ENCODE measurements at regions not wholly inside any gene's neighbourhood (a gene's known extent, or its start where the extent isn't known, plus 50 kb on each side); places are given as distances from the start of the nearest gene placed in this dataset.
A peak's percentile ranks its signal among the peaks of the same experiment; 100 is the strongest.

- TF ChIP-seq SP1 (IDR thresholded peaks at IDR 0.05) (no peak), FOXA2 (IDR thresholded peaks at IDR 0.05) (no peak), JUND (IDR thresholded peaks at IDR 0.05) (no peak), HNF4A (conservative IDR thresholded peaks at IDR 0.05) (no peak), NR2F2 (IDR thresholded peaks at IDR 0.05) (no peak)
- Histone ChIP-seq H3K9me3 (ENCODE audit: control insufficient read depth in 4 of 4, low read length in 3 of 4) (no peaks in the 10 kb centered on the region), H3K4me3 (ENCODE audit: low read depth in 1 of 3, low read length in 3 of 3) (no peak overlapping the region), H3K9ac (ENCODE audit: low read depth in 1 of 2, low read length in 2 of 2) (no peak overlapping the region), H3K4me1 (ENCODE audit: control insufficient read depth in 4 of 4, insufficient read depth in 4 of 4, low read length in 3 of 4) (no peaks in the 10 kb centered on the region), H3K27me3 (ENCODE audit: control insufficient read depth in 4 of 4, insufficient read depth in 4 of 4, low read length in 3 of 4) (no peaks in the 10 kb centered on the region), H3K27ac (ENCODE audit: low read depth in 1 of 2, low read length in 2 of 2) (no peak overlapping the region), H3K36me3 (ENCODE audit: control insufficient read depth in 4 of 4, insufficient read depth in 3 of 4, low read depth in 1 of 4, low read length in 3 of 4) (no peaks in the 10 kb centered on the region)
- no peak for DNase-seq (ENCODE audit: low spot score)
- 94% methylated on average over 4 of the region's 4 CpGs for WGBS
Measured at GRCh38 chr10:8214587-8214986, 160.1 kb downstream of the GATA3 start.

- Histone ChIP-seq H3K4me1 (ENCODE audit: control insufficient read depth in 4 of 4, insufficient read depth in 4 of 4, low read length in 3 of 4) (peaks cover 0 to 5% (median 0%) of the 10 kb centered on the region in 4 donors), H3K36me3 (ENCODE audit: control insufficient read depth in 4 of 4, insufficient read depth in 3 of 4, low read depth in 1 of 4, low read length in 3 of 4) (no peaks in the 10 kb centered on the region), H3K27ac (ENCODE audit: low read depth in 1 of 2, low read length in 2 of 2) (no peak overlapping the region), H3K27me3 (ENCODE audit: control insufficient read depth in 4 of 4, insufficient read depth in 4 of 4, low read length in 3 of 4) (no peaks in the 10 kb centered on the region), H3K9ac (ENCODE audit: low read depth in 1 of 2, low read length in 2 of 2) (no peak overlapping the region), H3K4me3 (ENCODE audit: low read depth in 1 of 3, low read length in 3 of 3) (no peak overlapping the region), H3K9me3 (ENCODE audit: control insufficient read depth in 4 of 4, low read length in 3 of 4) (no peaks in the 10 kb centered on the region)
- TF ChIP-seq GABPA (IDR thresholded peaks at IDR 0.05 in 1 of 2, conservative IDR thresholded peaks at IDR 0.05 in 1 of 2) = no peak
- no peak for DNase-seq (ENCODE audit: low spot score)
Measured at GRCh38 chr10:8216893-8217292, 162.4 kb downstream of the GATA3 start.

GRCh38 chr10:8221451-8221850 lies 167.0 kb downstream of the GATA3 start:
- H3K27me3 ChIP-seq (ENCODE audit: control insufficient read depth in 4 of 4, insufficient read depth in 4 of 4, low read length in 3 of 4) = peaks cover 0 to 2% (median 0%) of the 10 kb centered on the region in 4 donors
- H3K4me1 ChIP-seq (ENCODE audit: control insufficient read depth in 4 of 4, insufficient read depth in 4 of 4, low read length in 3 of 4) = peaks cover 0 to 7% (median 0%) of the 10 kb centered on the region in 4 donors
- WGBS = 33% methylated on average over 6 of the region's 6 CpGs
- no peaks in the 10 kb centered on the region for H3K9me3 ChIP-seq (ENCODE audit: control insufficient read depth in 4 of 4, low read length in 3 of 4)
- TF ChIP-seq CTCF (IDR thresholded peaks at IDR 0.05; ENCODE audit: low read depth, low read length, missing input control) (no peak), ATF3 (IDR thresholded peaks at IDR 0.05) (no peak), HNF4G (IDR thresholded peaks at IDR 0.05) (no peak), JUND (IDR thresholded peaks at IDR 0.05) (no peak), HNF4A (conservative IDR thresholded peaks at IDR 0.05) (peak in 1 of 2 donors; percentile 65), FOXA1 (IDR thresholded peaks at IDR 0.05) (no peak), RXRA (IDR thresholded peaks at IDR 0.05) (peak in 1 of 2 donors; percentile 47), NR2F2 (IDR thresholded peaks at IDR 0.05) (peak; percentile 65), SP1 (IDR thresholded peaks at IDR 0.05) (peak; percentile 49), FOXA2 (IDR thresholded peaks at IDR 0.05) (no peak), YY1 (IDR thresholded peaks at IDR 0.05) (no peak), EGR1 (IDR thresholded peaks at IDR 0.05; ENCODE audit: low read depth in 2 of 2) (no peak), RAD21 (IDR thresholded peaks at IDR 0.05) (peak in 1 of 2 donors; percentile 16)
- TF ChIP-seq, protein P1, sequence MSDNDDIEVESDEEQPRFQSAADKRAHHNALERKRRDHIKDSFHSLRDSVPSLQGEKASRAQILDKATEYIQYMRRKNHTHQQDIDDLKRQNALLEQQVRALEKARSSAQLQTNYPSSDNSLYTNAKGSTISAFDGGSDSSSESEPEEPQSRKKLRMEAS (IDR thresholded peaks at IDR 0.05) = no peak
- TF ChIP-seq, protein P2, sequence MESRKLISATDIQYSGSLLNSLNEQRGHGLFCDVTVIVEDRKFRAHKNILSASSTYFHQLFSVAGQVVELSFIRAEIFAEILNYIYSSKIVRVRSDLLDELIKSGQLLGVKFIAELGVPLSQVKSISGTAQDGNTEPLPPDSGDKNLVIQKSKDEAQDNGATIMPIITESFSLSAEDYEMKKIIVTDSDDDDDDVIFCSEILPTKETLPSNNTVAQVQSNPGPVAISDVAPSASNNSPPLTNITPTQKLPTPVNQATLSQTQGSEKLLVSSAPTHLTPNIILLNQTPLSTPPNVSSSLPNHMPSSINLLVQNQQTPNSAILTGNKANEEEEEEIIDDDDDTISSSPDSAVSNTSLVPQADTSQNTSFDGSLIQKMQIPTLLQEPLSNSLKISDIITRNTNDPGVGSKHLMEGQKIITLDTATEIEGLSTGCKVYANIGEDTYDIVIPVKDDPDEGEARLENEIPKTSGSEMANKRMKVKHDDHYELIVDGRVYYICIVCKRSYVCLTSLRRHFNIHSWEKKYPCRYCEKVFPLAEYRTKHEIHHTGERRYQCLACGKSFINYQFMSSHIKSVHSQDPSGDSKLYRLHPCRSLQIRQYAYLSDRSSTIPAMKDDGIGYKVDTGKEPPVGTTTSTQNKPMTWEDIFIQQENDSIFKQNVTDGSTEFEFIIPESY (IDR thresholded peaks at IDR 0.05) = no peak
- TF ChIP-seq, protein P3, sequence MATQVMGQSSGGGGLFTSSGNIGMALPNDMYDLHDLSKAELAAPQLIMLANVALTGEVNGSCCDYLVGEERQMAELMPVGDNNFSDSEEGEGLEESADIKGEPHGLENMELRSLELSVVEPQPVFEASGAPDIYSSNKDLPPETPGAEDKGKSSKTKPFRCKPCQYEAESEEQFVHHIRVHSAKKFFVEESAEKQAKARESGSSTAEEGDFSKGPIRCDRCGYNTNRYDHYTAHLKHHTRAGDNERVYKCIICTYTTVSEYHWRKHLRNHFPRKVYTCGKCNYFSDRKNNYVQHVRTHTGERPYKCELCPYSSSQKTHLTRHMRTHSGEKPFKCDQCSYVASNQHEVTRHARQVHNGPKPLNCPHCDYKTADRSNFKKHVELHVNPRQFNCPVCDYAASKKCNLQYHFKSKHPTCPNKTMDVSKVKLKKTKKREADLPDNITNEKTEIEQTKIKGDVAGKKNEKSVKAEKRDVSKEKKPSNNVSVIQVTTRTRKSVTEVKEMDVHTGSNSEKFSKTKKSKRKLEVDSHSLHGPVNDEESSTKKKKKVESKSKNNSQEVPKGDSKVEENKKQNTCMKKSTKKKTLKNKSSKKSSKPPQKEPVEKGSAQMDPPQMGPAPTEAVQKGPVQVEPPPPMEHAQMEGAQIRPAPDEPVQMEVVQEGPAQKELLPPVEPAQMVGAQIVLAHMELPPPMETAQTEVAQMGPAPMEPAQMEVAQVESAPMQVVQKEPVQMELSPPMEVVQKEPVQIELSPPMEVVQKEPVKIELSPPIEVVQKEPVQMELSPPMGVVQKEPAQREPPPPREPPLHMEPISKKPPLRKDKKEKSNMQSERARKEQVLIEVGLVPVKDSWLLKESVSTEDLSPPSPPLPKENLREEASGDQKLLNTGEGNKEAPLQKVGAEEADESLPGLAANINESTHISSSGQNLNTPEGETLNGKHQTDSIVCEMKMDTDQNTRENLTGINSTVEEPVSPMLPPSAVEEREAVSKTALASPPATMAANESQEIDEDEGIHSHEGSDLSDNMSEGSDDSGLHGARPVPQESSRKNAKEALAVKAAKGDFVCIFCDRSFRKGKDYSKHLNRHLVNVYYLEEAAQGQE (IDR thresholded peaks at IDR 0.05) = no peak
- H3K36me3 ChIP-seq (ENCODE audit: control insufficient read depth in 4 of 4, insufficient read depth in 3 of 4, low read depth in 1 of 4, low read length in 3 of 4) = no peaks in the 10 kb centered on the region
- H3K4me3 ChIP-seq (ENCODE audit: low read depth in 1 of 3, low read length in 3 of 3) = no peak overlapping the region
- H3K27ac ChIP-seq (ENCODE audit: low read depth in 1 of 2, low read length in 2 of 2) = no peak overlapping the region
- no peak for DNase-seq (ENCODE audit: low spot score)
- peak overlapping the region in 1 of 2 donors; percentile 21 for H3K9ac ChIP-seq (ENCODE audit: low read depth in 1 of 2, low read length in 2 of 2)
